ENCODE measurements at regions not wholly inside any gene's neighbourhood (a gene's known extent, or its start where the extent isn't known, plus 50 kb on each side); places are given as distances from the start of the nearest gene placed in this dataset.

GRCh38 chr6:166228425-166228824 is 60.8 kb upstream of the TBXT start:
- Histone ChIP-seq H3K79me2 (no peaks in the 10 kb centered on the region), H3K27ac (no peak overlapping the region), H4K20me1 (ENCODE audit: insufficient read depth, poor library complexity, severe bottlenecking) (no peaks in the 10 kb centered on the region), H3K9me3 (ENCODE audit: low read depth) (no peaks in the 10 kb centered on the region), H3K36me3 (replicated peaks; ENCODE audit: insufficient read depth, low read depth) (no peaks in the 10 kb centered on the region), H3K4me3 (no peak overlapping the region), H3K4me2 (no peak overlapping the region), H3K9me2 (replicated peaks; ENCODE audit: insufficient read depth) (no peaks in the 10 kb centered on the region), H3K4me1 (ENCODE audit: insufficient read depth) (no peaks in the 10 kb centered on the region), H3K27me3 (peaks cover 44% of the 10 kb centered on the region), H2AFZ (no peak overlapping the region)
- WGBS (ENCODE audit: low lambda C conversion rate, missing lambda C conversion rate) = 88% methylated on average over 3 of the region's 3 CpGs
- DNase-seq (ENCODE audit: low spot score) = no peak
- TF ChIP-seq EZH2phosphoT487 (IDR thresholded peaks at IDR 0.05; ENCODE audit: low read depth, severe bottlenecking, unreplicated experiment) (no peak), EZH2 (IDR thresholded peaks at IDR 0.05; ENCODE audit: borderline replicate concordance) (no peak)
- TF ChIP-seq, protein P1, sequence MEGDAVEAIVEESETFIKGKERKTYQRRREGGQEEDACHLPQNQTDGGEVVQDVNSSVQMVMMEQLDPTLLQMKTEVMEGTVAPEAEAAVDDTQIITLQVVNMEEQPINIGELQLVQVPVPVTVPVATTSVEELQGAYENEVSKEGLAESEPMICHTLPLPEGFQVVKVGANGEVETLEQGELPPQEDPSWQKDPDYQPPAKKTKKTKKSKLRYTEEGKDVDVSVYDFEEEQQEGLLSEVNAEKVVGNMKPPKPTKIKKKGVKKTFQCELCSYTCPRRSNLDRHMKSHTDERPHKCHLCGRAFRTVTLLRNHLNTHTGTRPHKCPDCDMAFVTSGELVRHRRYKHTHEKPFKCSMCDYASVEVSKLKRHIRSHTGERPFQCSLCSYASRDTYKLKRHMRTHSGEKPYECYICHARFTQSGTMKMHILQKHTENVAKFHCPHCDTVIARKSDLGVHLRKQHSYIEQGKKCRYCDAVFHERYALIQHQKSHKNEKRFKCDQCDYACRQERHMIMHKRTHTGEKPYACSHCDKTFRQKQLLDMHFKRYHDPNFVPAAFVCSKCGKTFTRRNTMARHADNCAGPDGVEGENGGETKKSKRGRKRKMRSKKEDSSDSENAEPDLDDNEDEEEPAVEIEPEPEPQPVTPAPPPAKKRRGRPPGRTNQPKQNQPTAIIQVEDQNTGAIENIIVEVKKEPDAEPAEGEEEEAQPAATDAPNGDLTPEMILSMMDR (IDR thresholded peaks at IDR 0.05; ENCODE audit: poor library complexity) = no peak

DNA sequence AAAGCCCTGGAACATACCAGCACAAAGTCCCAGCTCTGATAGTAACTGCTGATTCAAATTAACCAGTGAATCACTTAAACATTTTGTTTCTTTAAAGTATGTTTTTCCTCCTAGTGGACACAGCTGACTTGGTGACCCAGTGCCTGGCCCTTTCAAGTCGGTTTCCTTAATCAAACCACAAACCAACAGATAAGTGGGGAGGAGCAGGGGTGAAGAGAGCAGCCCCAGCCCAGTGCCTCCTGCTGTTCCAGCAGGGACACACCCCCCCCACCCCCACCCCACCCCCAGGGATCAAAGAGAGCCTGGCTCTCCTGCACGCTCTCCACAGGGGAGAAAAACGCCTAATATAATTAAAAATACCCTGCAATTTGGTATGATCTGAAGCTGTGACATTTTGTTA is 55.4 kb upstream of the TBXT start:
- Histone ChIP-seq H3K4me3 (no peak overlapping the region), H3K79me2 (no peaks in the 10 kb centered on the region), H4K20me1 (ENCODE audit: insufficient read depth, poor library complexity, severe bottlenecking) (no peaks in the 10 kb centered on the region), H2AFZ (no peak overlapping the region), H3K27me3 (peaks cover 19% of the 10 kb centered on the region), H3K27ac (no peak overlapping the region), H3K4me1 (ENCODE audit: insufficient read depth) (no peaks in the 10 kb centered on the region), H3K4me2 (no peak overlapping the region), H3K36me3 (replicated peaks; ENCODE audit: insufficient read depth, low read depth) (no peaks in the 10 kb centered on the region), H3K9me3 (ENCODE audit: low read depth) (no peaks in the 10 kb centered on the region), H3K9me2 (replicated peaks; ENCODE audit: insufficient read depth) (no peaks in the 10 kb centered on the region)
- DNase-seq (ENCODE audit: low spot score) = no peak
- TF ChIP-seq EZH2phosphoT487 (IDR thresholded peaks at IDR 0.05; ENCODE audit: low read depth, severe bottlenecking, unreplicated experiment) (no peak), EZH2 (IDR thresholded peaks at IDR 0.05; ENCODE audit: borderline replicate concordance) (no peak)
- TF ChIP-seq, protein P1 (IDR thresholded peaks at IDR 0.05; ENCODE audit: poor library complexity) = no peak
- WGBS (ENCODE audit: low lambda C conversion rate, missing lambda C conversion rate) = 63% methylated on average over 3 of the region's 3 CpGs

- Histone ChIP-seq H3K9me3 (ENCODE audit: low read depth) (no peaks in the 10 kb centered on the region), H3K27ac (no peak overlapping the region), H3K4me1 (ENCODE audit: insufficient read depth) (no peaks in the 10 kb centered on the region), H3K9me2 (replicated peaks; ENCODE audit: insufficient read depth) (no peaks in the 10 kb centered on the region), H2AFZ (no peak overlapping the region), H3K79me2 (no peaks in the 10 kb centered on the region), H3K4me3 (no peak overlapping the region), H3K4me2 (no peak overlapping the region), H3K36me3 (replicated peaks; ENCODE audit: insufficient read depth, low read depth) (no peaks in the 10 kb centered on the region), H4K20me1 (ENCODE audit: insufficient read depth, poor library complexity, severe bottlenecking) (no peaks in the 10 kb centered on the region), H3K27me3 (peaks cover 14% of the 10 kb centered on the region)
- DNase-seq (ENCODE audit: low spot score) = no peak
- TF ChIP-seq EZH2 (IDR thresholded peaks at IDR 0.05; ENCODE audit: borderline replicate concordance) = no peak
- TF ChIP-seq, protein P1 (IDR thresholded peaks at IDR 0.05; ENCODE audit: poor library complexity) = no peak
- no peak for TF ChIP-seq EZH2phosphoT487 (IDR thresholded peaks at IDR 0.05; ENCODE audit: low read depth, severe bottlenecking, unreplicated experiment)
- WGBS (ENCODE audit: low lambda C conversion rate, missing lambda C conversion rate) = 87% methylated on average over 9 of the region's 9 CpGs
Measured at GRCh38 chr6:166222631-166223030, 55.0 kb upstream of the TBXT start.

GRCh38 chr6:166221636-166222035 is 54.0 kb upstream of the TBXT start:
- H3K27ac ChIP-seq = no peak overlapping the region
- 51% methylated on average over 10 of the region's 12 CpGs for WGBS (ENCODE audit: low lambda C conversion rate, missing lambda C conversion rate)
- H3K36me3 ChIP-seq (replicated peaks; ENCODE audit: insufficient read depth, low read depth) = no peaks in the 10 kb centered on the region
- no peaks in the 10 kb centered on the region for H3K9me3 ChIP-seq (ENCODE audit: low read depth)
- DNase-seq (ENCODE audit: low spot score) = no peak
- H3K9me2 ChIP-seq (replicated peaks; ENCODE audit: insufficient read depth) = no peaks in the 10 kb centered on the region
- H4K20me1 ChIP-seq (ENCODE audit: insufficient read depth, poor library complexity, severe bottlenecking) = no peaks in the 10 kb centered on the region
- no peak overlapping the region for H3K4me2 ChIP-seq
- H2AFZ ChIP-seq = no peak overlapping the region
- no peak overlapping the region for H3K4me3 ChIP-seq
- no peaks in the 10 kb centered on the region for H3K4me1 ChIP-seq (ENCODE audit: insufficient read depth)
- peaks cover 6% of the 10 kb centered on the region for H3K27me3 ChIP-seq
- H3K79me2 ChIP-seq = no peaks in the 10 kb centered on the region
- TF ChIP-seq, protein P1 (IDR thresholded peaks at IDR 0.05; ENCODE audit: poor library complexity) = no peak
- TF ChIP-seq EZH2 (IDR thresholded peaks at IDR 0.05; ENCODE audit: borderline replicate concordance) (no peak), EZH2phosphoT487 (IDR thresholded peaks at IDR 0.05; ENCODE audit: low read depth, severe bottlenecking, unreplicated experiment) (no peak)
